ENCODE measurements at regions not wholly inside any gene's neighbourhood (a gene's known extent, or its start where the extent isn't known, plus 50 kb on each side); places are given as distances from the start of the nearest gene placed in this dataset.

DNA sequence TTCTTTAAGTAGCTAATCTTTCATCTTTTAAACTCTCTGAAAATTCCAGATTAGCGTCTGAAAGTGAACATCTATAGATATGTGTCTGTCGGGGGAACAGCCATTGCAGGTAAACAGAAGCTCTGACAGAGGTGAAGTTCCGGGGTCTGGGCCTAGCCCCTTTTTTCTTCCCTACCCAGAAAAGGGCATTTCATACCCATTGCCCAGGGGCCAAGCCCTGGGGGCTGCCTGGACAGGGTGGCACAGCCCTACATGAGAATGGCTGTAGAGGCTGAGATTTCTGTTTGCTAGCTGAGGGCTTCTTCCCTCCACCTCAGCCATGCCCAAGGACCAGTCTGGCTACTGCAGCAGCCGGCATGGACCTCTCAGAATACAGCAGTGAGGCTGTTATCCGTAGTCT is 327.0 kb upstream of the PLET1 start:
- Histone ChIP-seq H3K27ac (ENCODE audit: insufficient read depth in 1 of 2, low read depth in 1 of 2, low read length in 2 of 2, poor library complexity in 1 of 2, severe bottlenecking in 2 of 2) (no peak overlapping the region), H3K36me3 (ENCODE audit: control insufficient read depth in 4 of 4, insufficient read depth in 4 of 4, low read length in 3 of 4) (no peaks in the 10 kb centered on the region), H3K27me3 (replicated peaks in 2 of 5; ENCODE audit: control insufficient read depth in 4 of 5, insufficient read depth in 5 of 5, low read length in 4 of 5) (peaks cover 0 to 3% (median 0%) of the 10 kb centered on the region in 5 experiments), H3K4me1 (ENCODE audit: control extremely low read depth in 1 of 4, control insufficient read depth in 4 of 4, insufficient read depth in 4 of 4, low read length in 3 of 4) (no peaks in the 10 kb centered on the region), H3K4me3 (ENCODE audit: control insufficient read depth in 1 of 7, extremely low read depth in 1 of 7, insufficient read depth in 4 of 7, low read depth in 2 of 7, low read length in 6 of 7) (no peak overlapping the region), H3K9me3 (ENCODE audit: control extremely low read depth in 1 of 5, control insufficient read depth in 4 of 5, insufficient read depth in 2 of 5, low read depth in 1 of 5, low read length in 4 of 5) (no peaks in the 10 kb centered on the region)
- no peak for DNase-seq
- CTCF ChIA-PET = interaction anchor here (0.7 to 3.4 kb wide), 17 partner anchors 9 to 708 kb away, joined by 3 to 39 read pairs (median 3); no protein-coding TSS in a partner anchor
- WGBS (ENCODE audit: insufficient coverage) = 83% methylated on average over 3 of the region's 5 CpGs
- POLR2A ChIA-PET = no interaction called here

DNA sequence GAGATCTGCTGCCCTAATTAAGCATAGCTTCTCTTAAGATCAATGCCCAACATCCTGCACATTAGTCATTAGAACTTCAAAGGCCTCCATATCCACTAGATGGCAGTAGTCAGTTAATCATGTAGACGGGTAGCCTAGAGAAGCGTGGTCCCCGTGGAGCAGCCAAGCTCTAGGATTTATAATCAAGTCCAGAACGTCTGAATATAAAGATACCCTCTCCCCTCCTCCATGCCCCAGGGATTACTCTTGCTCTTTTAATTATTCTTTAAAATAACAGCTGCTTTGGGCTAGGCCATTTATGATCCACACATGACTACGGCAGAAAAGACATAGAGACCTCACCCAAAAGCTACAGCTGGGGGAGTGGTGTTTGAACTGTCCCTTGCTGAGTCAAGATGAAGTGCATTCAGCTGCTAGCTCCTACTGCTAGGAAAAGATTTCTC is 327.6 kb upstream of the PLET1 start:
- POLR2A ChIA-PET = no interaction called here
- Histone ChIP-seq H3K4me1 (ENCODE audit: control extremely low read depth in 1 of 4, control insufficient read depth in 4 of 4, insufficient read depth in 4 of 4, low read length in 3 of 4) (no peaks in the 10 kb centered on the region), H3K36me3 (ENCODE audit: control insufficient read depth in 4 of 4, insufficient read depth in 4 of 4, low read length in 3 of 4) (no peaks in the 10 kb centered on the region), H3K27me3 (replicated peaks in 2 of 5; ENCODE audit: control insufficient read depth in 4 of 5, insufficient read depth in 5 of 5, low read length in 4 of 5) (peaks cover 0 to 2% (median 0%) of the 10 kb centered on the region in 5 experiments), H3K9me3 (ENCODE audit: control extremely low read depth in 1 of 5, control insufficient read depth in 4 of 5, insufficient read depth in 2 of 5, low read depth in 1 of 5, low read length in 4 of 5) (no peaks in the 10 kb centered on the region), H3K27ac (ENCODE audit: insufficient read depth in 1 of 2, low read depth in 1 of 2, low read length in 2 of 2, poor library complexity in 1 of 2, severe bottlenecking in 2 of 2) (no peak overlapping the region), H3K4me3 (ENCODE audit: control insufficient read depth in 1 of 7, extremely low read depth in 1 of 7, insufficient read depth in 4 of 7, low read depth in 2 of 7, low read length in 6 of 7) (no peak overlapping the region)
- peak; percentile 68 to 84 (median 76) for DNase-seq
- CTCF ChIA-PET = interaction anchor here (0.7 to 3.4 kb wide), 18 partner anchors 11 to 707 kb away, joined by 3 to 39 read pairs (median 3); no protein-coding TSS in a partner anchor
- 8% methylated on average over 4 of the region's 5 CpGs for WGBS (ENCODE audit: insufficient coverage)

DNA sequence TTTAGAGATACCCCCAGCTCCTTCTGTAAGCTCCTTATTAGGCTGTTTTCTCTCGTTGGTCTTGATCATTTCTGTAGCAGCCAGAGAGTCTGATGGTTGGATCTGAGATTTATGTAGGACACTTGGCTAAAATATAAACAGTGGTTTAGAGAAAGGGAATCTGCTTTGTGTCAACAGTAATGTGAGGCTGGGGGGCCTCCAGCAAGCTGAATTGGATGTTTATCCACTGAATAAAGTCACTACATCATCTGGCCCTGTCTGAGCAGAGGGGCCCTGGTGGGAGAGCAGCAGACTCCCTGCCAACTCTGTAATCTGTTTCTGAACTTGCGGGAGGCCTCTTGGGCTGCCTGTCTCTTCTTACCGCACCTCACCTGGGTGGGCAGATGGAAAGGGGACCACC is 328.5 kb upstream of the PLET1 start:
- Histone ChIP-seq H3K27me3 (replicated peaks in 2 of 5; ENCODE audit: control insufficient read depth in 4 of 5, insufficient read depth in 5 of 5, low read length in 4 of 5) (peaks cover 0 to 1% (median 0%) of the 10 kb centered on the region in 5 experiments), H3K9me3 (ENCODE audit: control extremely low read depth in 1 of 5, control insufficient read depth in 4 of 5, insufficient read depth in 2 of 5, low read depth in 1 of 5, low read length in 4 of 5) (no peaks in the 10 kb centered on the region), H3K4me3 (ENCODE audit: control insufficient read depth in 1 of 7, extremely low read depth in 1 of 7, insufficient read depth in 4 of 7, low read depth in 2 of 7, low read length in 6 of 7) (no peak overlapping the region), H3K36me3 (ENCODE audit: control insufficient read depth in 4 of 4, insufficient read depth in 4 of 4, low read length in 3 of 4) (no peaks in the 10 kb centered on the region), H3K4me1 (ENCODE audit: control extremely low read depth in 1 of 4, control insufficient read depth in 4 of 4, insufficient read depth in 4 of 4, low read length in 3 of 4) (no peaks in the 10 kb centered on the region), H3K27ac (ENCODE audit: insufficient read depth in 1 of 2, low read depth in 1 of 2, low read length in 2 of 2, poor library complexity in 1 of 2, severe bottlenecking in 2 of 2) (no peak overlapping the region)
- ChIA-PET POLR2A (no interaction called here), CTCF (interaction anchor here (1.0 to 3.4 kb wide), 8 partner anchors 195 to 699 kb away, joined by 3 to 39 read pairs (median 4); no protein-coding TSS in a partner anchor)
- WGBS (ENCODE audit: insufficient coverage) = 80% methylated on average over 3 of the region's 3 CpGs
- DNase-seq = no peak

DNA sequence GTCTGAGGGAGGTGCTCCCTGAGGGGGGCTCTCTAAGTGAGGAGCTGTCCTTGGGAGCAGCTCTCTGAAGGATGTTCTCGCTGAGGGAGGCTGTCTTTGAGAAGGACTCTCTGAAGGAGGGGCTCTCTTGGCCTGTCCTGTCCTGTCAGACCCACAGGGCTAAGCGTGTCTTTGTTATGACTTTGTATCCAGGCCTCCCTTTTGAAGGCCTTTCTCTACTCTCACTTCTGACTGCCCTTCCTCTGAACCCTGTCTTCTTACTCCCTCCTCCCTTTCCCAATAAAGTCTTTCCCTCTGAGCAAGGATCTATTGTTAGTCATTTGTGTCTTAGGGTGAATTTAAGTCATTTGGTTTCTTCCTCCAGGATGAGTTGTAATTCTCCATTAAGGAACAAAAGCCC is 330.1 kb upstream of the PLET1 start:
- POLR2A ChIA-PET = no interaction called here
- DNase-seq = no peak
- Histone ChIP-seq H3K27me3 (replicated peaks in 2 of 5; ENCODE audit: control insufficient read depth in 4 of 5, insufficient read depth in 5 of 5, low read length in 4 of 5) (no peaks in the 10 kb centered on the region), H3K9me3 (ENCODE audit: control extremely low read depth in 1 of 5, control insufficient read depth in 4 of 5, insufficient read depth in 2 of 5, low read depth in 1 of 5, low read length in 4 of 5) (no peaks in the 10 kb centered on the region), H3K36me3 (ENCODE audit: control insufficient read depth in 4 of 4, insufficient read depth in 4 of 4, low read length in 3 of 4) (no peaks in the 10 kb centered on the region), H3K4me1 (ENCODE audit: control extremely low read depth in 1 of 4, control insufficient read depth in 4 of 4, insufficient read depth in 4 of 4, low read length in 3 of 4) (no peaks in the 10 kb centered on the region), H3K4me3 (ENCODE audit: control insufficient read depth in 1 of 7, extremely low read depth in 1 of 7, insufficient read depth in 4 of 7, low read depth in 2 of 7, low read length in 6 of 7) (no peak overlapping the region), H3K27ac (ENCODE audit: insufficient read depth in 1 of 2, low read depth in 1 of 2, low read length in 2 of 2, poor library complexity in 1 of 2, severe bottlenecking in 2 of 2) (no peak overlapping the region)
- WGBS (ENCODE audit: insufficient coverage) = 100% methylated on average over 2 of the region's 2 CpGs
- CTCF ChIA-PET = interaction anchor here (1.0 to 1.3 kb wide), 2 partner anchors 11 to 35 kb away, joined by 3 to 4 read pairs; no protein-coding TSS in a partner anchor

DNA sequence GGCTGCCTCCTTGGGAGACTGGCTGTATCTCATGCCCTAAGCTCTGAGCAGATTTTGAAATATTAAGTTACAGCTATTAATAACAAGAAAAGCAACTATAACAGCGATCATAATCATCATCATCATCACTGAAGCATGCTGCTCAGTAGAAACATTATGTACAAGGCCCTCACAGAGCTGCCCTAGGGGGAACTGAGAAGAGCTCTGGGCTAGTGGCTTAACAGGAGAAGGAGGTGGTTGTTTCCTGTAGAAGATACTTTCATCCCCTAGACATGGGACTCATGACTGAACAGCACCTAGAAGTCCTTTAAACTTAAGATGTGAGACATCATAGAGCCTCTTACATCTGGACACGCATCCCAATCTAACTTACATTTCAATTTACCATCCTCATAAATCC is 332.8 kb upstream of the PLET1 start:
- Histone ChIP-seq H3K27me3 (replicated peaks in 2 of 5; ENCODE audit: control insufficient read depth in 4 of 5, insufficient read depth in 5 of 5, low read length in 4 of 5) (peaks cover 0 to 3% (median 0%) of the 10 kb centered on the region in 5 experiments), H3K9me3 (ENCODE audit: control extremely low read depth in 1 of 5, control insufficient read depth in 4 of 5, insufficient read depth in 2 of 5, low read depth in 1 of 5, low read length in 4 of 5) (no peaks in the 10 kb centered on the region), H3K27ac (ENCODE audit: insufficient read depth in 1 of 2, low read depth in 1 of 2, low read length in 2 of 2, poor library complexity in 1 of 2, severe bottlenecking in 2 of 2) (no peak overlapping the region), H3K36me3 (ENCODE audit: control insufficient read depth in 4 of 4, insufficient read depth in 4 of 4, low read length in 3 of 4) (no peaks in the 10 kb centered on the region), H3K4me1 (ENCODE audit: control extremely low read depth in 1 of 4, control insufficient read depth in 4 of 4, insufficient read depth in 4 of 4, low read length in 3 of 4) (no peaks in the 10 kb centered on the region), H3K4me3 (ENCODE audit: control insufficient read depth in 1 of 7, extremely low read depth in 1 of 7, insufficient read depth in 4 of 7, low read depth in 2 of 7, low read length in 6 of 7) (no peak overlapping the region)
- POLR2A ChIA-PET = interaction anchor here (0.6 kb wide), 1 partner anchor 291 kb away, joined by 5 read pairs; no protein-coding TSS in a partner anchor
- no peak for DNase-seq
- WGBS (ENCODE audit: insufficient coverage) = no CpG with 5 or more reads among the region's 2 CpGs
- CTCF ChIA-PET = interaction anchor here (1.2 to 2.4 kb wide), 4 partner anchors 15 to 696 kb away, joined by 3 to 12 read pairs (median 6); no protein-coding TSS in a partner anchor

DNA sequence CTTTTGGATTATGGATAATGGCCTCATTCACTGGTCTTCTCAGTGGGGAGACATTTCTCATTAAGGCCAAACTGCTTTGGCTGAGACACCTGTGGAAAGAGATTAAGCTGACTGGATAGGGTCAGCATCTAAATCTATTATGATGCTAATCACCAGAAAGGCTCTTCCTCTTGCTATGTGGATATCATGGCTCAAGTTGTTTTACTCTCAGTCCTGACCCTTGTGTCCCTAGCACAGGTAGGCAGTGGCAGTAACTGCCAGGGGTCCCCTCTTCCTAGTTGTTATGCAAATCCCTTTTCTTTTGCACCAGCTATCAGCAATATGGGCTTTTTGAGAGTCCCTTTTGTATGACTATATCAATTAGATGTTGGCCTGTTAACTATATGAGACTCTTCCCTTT is 335.7 kb upstream of the PLET1 start:
- ChIA-PET CTCF (interaction anchor here (1.3 to 1.6 kb wide), 2 partner anchors 9 to 693 kb away, joined by 3 read pairs; no protein-coding TSS in a partner anchor), POLR2A (no interaction called here)
- Histone ChIP-seq H3K9me3 (ENCODE audit: control extremely low read depth in 1 of 5, control insufficient read depth in 4 of 5, insufficient read depth in 2 of 5, low read depth in 1 of 5, low read length in 4 of 5) (no peaks in the 10 kb centered on the region), H3K27me3 (replicated peaks in 2 of 5; ENCODE audit: control insufficient read depth in 4 of 5, insufficient read depth in 5 of 5, low read length in 4 of 5) (peaks cover 0 to 3% (median 0%) of the 10 kb centered on the region in 5 experiments), H3K36me3 (ENCODE audit: control insufficient read depth in 4 of 4, insufficient read depth in 4 of 4, low read length in 3 of 4) (no peaks in the 10 kb centered on the region), H3K4me3 (ENCODE audit: control insufficient read depth in 1 of 7, extremely low read depth in 1 of 7, insufficient read depth in 4 of 7, low read depth in 2 of 7, low read length in 6 of 7) (no peak overlapping the region), H3K4me1 (ENCODE audit: control extremely low read depth in 1 of 4, control insufficient read depth in 4 of 4, insufficient read depth in 4 of 4, low read length in 3 of 4) (no peaks in the 10 kb centered on the region), H3K27ac (ENCODE audit: insufficient read depth in 1 of 2, low read depth in 1 of 2, low read length in 2 of 2, poor library complexity in 1 of 2, severe bottlenecking in 2 of 2) (no peak overlapping the region)
- no peak for DNase-seq

DNA sequence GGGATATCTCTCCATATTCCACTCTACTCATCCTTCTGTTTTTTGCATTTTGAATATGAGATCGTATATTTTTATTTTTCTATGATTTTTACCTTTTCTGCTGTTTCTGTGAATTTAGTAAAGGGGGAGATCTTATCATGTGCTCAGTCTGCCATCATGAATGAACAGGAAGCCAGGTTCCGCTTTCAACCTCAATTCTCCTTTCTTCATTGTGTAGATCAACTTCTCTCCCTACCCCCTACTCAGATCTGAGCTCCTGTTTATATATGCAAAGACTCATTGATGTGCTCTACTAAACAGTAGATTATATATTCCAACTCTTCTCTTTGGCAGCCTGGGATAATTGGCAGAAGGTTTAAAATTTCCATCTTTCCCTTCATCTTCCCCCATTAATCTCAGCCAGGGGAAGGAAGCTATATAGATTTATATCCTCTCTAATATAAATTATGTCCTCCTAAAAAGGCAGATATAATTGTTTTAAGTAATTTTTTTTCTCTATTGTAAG is 336.7 kb upstream of the PLET1 start:
- H3K4me1 ChIP-seq (ENCODE audit: control extremely low read depth in 1 of 4, control insufficient read depth in 4 of 4, insufficient read depth in 4 of 4, low read length in 3 of 4) = no peaks in the 10 kb centered on the region
- CTCF ChIA-PET = interaction anchor here (1.3 to 1.6 kb wide), 2 partner anchors 10 to 692 kb away, joined by 3 read pairs; no protein-coding TSS in a partner anchor

More for the DNA sequence above, 336.7 kb upstream of the PLET1 start:
- no peak overlapping the region for H3K4me3 ChIP-seq (ENCODE audit: control insufficient read depth in 1 of 7, extremely low read depth in 1 of 7, insufficient read depth in 4 of 7, low read depth in 2 of 7, low read length in 6 of 7)
- H3K9me3 ChIP-seq (ENCODE audit: control extremely low read depth in 1 of 5, control insufficient read depth in 4 of 5, insufficient read depth in 2 of 5, low read depth in 1 of 5, low read length in 4 of 5) = no peaks in the 10 kb centered on the region
- DNase-seq = peak in 2 of 3 donors; percentile 6 to 7
- no CpG with 5 or more reads among the region's 2 CpGs for WGBS (ENCODE audit: insufficient coverage)
- H3K27me3 ChIP-seq (replicated peaks in 2 of 5; ENCODE audit: control insufficient read depth in 4 of 5, insufficient read depth in 5 of 5, low read length in 4 of 5) = peaks cover 0 to 5% (median 0%) of the 10 kb centered on the region in 5 experiments
- POLR2A ChIA-PET = no interaction called here
- H3K36me3 ChIP-seq (ENCODE audit: control insufficient read depth in 4 of 4, insufficient read depth in 4 of 4, low read length in 3 of 4) = no peaks in the 10 kb centered on the region
- H3K27ac ChIP-seq (ENCODE audit: insufficient read depth in 1 of 2, low read depth in 1 of 2, low read length in 2 of 2, poor library complexity in 1 of 2, severe bottlenecking in 2 of 2) = no peak overlapping the region
